ENCODE measurements at regions not wholly inside any gene's neighbourhood (a gene's known extent, or its start where the extent isn't known, plus 50 kb on each side); places are given as distances from the start of the nearest gene placed in this dataset.
"Not testable (repeated sequence)": the region's sequence is repeated elsewhere in the genome, so short reads cannot be mapped to it uniquely, and the experiment has no call there.

- DNase-seq: no peak
These were observed 477.6 kb upstream of the CD180 start for GRCh38 chr5:67674159-67674655.

DNA sequence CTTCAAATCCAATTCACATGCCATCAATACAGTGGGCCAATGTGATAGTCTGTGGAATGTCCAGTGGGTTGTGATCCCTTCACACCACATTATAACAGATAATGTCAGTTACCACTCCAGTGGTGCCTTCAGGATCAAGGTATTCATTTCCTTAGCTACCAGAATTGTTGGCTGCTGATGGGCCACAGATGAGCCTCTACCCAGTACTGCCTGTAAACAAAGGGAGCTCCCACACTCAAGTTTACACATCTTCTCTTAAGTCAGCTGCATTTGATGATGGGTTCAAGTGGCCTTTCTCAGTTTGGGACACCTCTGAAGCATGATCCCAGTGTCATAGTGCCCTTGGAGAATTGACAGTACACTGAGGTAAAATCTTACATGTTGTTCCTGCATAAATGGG, 477.0 kb upstream of the CD180 start:
- no peak for DNase-seq

DNA sequence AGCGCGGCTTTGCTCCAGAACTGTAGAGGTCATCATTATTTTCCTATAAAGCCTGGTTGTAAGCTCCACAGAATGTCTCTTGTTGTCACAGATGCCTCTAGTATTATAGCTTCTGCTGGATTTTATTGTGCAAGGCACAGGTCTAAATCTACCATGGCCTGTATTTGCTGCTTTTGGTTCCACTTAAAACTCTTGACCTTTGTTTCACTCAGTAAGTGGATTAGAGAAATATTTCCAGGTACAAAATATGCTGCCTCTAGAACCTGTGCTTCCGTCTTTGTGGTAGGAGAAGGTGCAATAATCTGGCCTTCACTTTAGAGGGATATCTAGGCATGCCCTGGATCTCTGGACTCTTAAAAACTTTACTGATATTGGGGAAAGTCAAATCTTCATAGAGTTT, 476.6 kb upstream of the CD180 start:
- DNase-seq: no peak

GRCh38 chr5:67672636-67673035, 476.0 kb upstream of the CD180 start:
- no peak for DNase-seq

DNA sequence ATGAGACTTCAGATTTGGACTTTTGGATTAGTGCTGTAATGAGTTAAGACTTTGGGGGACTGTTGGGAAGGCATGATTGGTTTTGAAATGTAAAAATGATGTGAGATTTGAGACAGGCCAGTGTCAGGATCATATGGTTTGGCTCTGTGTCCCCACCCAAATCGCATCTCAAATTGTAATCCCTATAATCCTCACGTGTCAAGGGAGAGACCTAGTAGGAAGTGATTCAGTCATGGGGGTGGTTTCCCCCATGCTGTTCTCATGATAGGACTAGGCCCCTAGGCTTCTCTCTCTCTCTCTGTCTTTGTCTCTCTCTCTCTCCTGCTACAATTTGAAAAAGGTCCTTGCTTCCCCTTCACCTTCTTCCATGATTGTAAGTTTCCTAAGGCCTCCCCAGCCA, 473.3 kb upstream of the CD180 start:
- no peak for DNase-seq

GRCh38 chr5:67660149-67660548, 463.6 kb upstream of the CD180 start:
- no peak for DNase-seq

- no peak for DNase-seq
These were observed 462.7 kb upstream of the CD180 start for GRCh38 chr5:67659288-67659687.

- no peak for DNase-seq
These were observed 460.5 kb upstream of the CD180 start for GRCh38 chr5:67657055-67657454.

DNA sequence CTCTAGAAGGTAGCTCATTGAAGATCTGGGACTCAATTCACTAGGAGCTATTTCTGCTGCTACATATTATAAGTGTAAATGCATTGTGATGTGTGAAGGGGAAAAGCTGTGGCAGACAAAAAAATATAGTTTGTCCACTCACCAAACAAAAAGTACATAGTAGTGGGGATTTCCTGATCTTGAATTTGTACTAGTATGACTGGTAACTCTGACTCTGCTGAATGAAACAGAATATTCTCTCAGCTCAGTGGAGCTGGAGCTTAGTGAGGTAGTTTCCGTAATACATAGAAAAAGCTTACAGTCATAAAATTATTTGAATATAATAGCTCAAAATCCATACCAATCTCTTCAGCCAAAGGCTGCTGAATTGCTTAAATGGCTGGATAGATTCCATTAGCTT, 455.6 kb upstream of the CD180 start:
- no peak for DNase-seq

DNA sequence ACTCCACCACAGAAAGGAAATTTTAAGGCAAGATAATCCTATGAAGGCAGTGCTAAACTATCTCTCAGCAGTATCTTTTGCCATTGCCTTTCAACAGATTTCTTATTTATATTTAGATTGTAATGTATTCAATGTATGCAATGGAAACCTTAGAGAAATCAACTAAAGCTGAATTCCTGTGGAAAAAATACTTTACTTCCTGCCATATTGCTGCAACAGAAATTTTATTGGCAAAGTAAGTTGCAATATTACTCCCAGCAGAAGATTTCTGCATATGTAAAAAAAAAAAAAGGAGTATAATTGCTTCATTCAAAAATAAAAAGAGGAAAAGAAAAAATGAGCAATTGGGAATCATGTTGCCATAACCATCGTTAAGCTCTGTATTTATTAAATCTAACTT, 454.6 kb upstream of the CD180 start:
- no peak for DNase-seq

GRCh38 chr5:67648201-67648671, 451.6 kb upstream of the CD180 start:
- DNase-seq: peak; percentile 47

- DNase-seq: no peak
These were observed 451.2 kb upstream of the CD180 start for GRCh38 chr5:67647772-67648171.

DNA sequence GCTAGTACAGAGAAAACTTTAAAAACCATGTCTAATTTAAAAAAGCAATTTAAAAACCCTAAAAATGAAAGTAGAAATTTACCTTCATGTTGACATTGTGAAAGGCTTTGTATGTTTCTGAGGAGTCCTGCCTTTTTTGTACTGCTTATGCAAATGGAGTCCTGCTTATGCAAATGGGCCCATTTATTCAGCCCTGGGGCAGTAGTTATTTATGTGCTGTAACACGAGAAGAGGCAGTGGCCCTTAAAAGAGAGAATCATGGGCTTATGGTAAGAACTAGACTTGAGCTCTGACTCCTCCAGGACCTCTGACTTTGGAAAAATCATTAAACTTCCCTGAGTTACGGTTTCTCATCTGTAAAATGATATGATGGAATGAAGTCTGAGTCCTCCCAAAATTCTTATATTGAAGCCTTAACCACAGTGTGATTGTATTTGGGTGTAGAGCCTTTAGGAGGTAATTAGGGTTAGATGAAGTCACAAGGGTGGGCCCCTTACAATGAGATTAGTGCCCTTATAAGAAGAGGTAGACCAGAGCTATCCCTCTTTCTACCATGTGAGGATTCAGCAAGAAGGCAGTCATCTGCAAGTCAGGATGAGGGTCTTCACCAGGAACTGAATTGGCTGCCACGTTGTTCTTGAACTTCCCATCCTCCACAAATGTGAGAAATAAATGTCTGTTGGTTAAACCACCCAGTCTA, 447.8 kb upstream of the CD180 start:
- no peak for DNase-seq

GRCh38 chr5:67643536-67643935, 446.9 kb upstream of the CD180 start:
- no peak for DNase-seq

GRCh38 chr5:67639976-67640375, 443.4 kb upstream of the CD180 start:
- no peak for DNase-seq

DNA sequence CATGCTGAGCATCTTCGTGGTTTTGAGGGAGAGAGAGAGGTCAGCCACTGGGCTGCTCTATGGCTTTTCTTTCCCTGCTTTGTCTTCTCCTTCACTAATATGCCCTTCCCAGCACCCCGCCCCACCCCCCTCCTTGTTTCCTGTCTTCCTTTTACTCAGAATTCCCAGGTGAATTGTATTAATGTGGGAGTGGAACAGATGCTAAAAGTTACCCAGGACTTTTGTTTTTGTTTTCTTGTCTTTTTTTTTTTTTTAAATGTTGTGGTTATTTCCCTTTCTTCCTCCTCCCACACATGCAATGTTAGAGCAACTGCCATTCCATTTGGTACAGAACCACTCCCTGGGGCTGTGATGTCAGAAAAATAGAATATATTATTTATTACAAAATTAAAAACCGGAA, 442.7 kb upstream of the CD180 start:
- DNase-seq: no peak

DNA sequence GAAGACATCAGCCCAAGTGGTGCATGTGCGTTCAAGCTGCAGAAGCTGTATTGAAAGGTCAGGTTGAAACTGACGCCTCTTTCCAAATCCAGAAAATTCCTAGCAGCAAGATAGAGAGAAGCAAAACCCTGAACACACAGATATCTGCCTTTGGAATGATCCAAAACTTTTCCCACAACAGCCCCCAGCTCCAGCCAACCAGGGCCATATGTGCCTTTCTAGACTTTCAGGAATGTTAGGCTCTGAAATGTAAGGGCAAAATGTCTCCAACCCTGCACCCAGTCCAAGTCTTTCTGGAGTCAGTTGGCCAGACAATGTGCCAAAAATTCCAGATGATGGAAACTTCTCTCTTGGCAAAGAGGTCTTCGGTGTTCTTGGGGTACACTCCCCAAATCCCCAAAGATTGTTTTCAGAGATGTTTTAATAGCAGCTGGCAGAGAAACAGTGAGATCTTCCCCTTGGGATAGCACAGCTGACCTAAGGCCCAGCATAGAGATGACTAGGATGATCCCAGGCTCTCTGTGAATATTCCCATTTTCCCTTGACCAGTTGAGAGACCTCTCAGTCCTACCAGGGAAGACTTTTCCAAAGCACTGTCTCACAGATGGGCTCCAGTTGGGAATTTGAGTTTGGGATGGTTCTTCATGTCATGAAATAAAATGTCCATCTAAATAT, 440.4 kb upstream of the CD180 start:
- DNase-seq: no peak

DNA sequence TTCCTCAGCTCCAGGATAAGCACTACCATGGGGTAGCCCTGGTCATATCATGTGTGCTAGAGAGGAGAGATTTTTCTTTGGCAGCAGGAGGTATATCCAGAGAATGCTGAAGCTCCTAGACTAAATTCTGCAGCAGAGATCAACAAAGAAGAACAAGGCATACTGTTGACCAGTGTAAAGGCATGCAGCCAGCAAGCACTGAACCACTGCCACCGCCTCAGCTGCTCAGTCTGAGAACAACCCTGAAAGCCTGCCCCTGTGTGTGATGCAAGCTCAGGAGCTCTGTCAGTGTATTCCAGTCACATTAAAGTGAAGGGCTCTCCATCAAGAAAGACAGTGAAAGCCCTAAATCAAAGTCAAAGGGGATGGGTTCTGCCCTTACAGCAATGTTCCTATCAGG, 439.5 kb upstream of the CD180 start:
- no peak for DNase-seq

GRCh38 chr5:67627079-67627478, 430.5 kb upstream of the CD180 start:
- DNase-seq: not testable (repeated sequence)

GRCh38 chr5:67623078-67623477, 426.5 kb upstream of the CD180 start:
- DNase-seq: no peak

DNA sequence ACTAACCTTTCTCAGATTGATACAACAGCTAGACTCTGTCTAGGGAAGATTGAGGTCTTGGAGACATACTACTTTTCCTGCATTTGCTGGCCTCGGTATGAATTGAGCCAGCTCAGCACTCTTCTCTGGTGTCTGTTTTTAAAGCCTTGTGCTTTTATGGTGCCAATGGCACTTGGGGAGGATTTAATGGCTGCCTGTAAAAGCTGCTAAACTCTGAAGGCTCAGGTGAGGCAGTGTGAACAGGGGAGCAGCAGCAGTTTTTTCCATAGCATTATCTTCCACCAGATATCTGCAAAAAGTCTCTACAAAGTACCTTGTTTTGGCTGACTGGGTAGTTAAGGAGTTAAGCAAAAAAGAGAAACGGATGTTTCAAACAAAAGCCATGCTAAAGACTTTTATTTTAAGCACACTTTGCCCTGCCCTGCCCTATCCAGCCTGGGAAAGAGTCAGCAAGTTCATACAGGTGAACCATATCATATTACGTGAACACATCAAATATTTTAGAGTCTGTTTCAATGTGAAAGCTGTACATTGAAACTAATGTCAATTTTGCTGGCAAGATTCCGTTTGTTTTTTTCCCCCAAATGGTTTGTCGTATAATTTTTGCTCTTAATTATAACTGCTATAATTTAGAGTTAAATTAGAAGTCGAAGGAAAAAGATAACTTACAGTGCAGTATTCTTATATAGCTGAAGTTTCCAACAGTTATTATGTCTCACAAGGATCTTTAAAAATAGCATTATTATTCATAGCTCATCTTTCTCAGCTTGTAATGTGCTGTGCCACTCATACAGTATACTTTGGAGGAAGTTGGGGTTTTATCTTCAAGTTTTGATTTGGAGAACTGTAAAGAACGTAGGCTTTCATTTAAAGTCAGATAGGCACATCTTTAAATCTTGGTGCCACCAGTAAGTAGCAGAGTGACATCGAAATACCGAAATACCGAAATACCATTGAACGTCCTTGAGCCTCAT, 424.1 kb upstream of the CD180 start:
- no peak for DNase-seq

DNA sequence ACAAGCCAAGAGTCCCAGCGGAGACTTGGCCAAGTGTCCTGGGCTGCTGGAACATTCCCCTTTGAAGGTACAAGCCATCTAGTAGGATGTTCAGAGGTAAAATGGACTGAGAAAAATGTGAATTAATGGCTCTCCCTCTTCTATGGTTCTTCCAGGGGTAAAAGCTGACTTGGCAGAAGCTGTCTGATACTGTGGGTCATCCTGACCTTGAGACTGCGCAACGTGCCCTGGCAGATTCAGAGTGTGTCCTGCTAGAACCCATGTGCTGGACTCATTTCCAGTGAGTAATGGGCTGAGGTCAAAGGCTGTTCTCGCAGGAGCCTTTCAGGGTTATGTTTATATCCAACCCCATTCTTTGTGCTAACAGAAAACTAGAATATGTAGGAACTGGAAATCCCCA, 423.0 kb upstream of the CD180 start:
- DNase-seq: no peak

DNA sequence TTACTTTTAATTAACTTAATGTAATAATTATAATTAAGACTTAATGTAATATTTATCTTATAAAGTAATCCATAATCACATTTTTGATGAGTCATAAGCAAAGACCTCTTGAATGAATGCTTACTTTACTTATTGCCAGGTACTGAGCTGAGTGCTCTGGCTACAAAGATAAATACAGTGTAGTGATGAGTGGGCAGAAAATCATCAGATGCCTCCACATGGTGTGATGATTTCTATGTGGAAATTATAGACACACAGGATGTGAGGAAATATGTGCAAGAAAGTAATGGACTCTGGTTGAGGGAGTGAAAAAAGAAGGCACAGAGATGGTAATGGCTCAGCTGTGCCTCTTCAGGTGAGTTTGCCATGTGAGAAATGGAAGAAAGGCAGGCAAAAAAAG, 422.6 kb upstream of the CD180 start:
- DNase-seq: no peak
